Tibial nerve (tissue), 4 donors: ENCODE measurements at regions not wholly inside any gene's neighbourhood (a gene's known extent, or its start where the extent isn't known, plus 50 kb on each side); places are given as distances from the start of the nearest gene placed in this dataset.
A peak's percentile ranks its signal among the peaks of the same experiment; 100 is the strongest.

Source experiments
- EP300 ChIP-seq, 2 donors: sonication (generic); formaldehyde crosslinking; IDR thresholded peaks; one replicate each; pipeline ENCODE4 v1.6.1; 2017; ENCODE audit warnings: antibody characterized with exemption in 2 of 2, mild to moderate bottlenecking in 1 of 2
- TF ChIP-seq, protein P1 (sequence below), 5 experiments: fragments of 200-600 bp in 3 of 5; fragments of 450-650 bp in 2 of 5; sonication (generic) in 3 of 5; IDR thresholded peaks; one replicate each; pipeline ENCODE4 v1.5.1; 2016 to 2019; ENCODE audit warnings: antibody characterized with exemption in 5 of 5, mild to moderate bottlenecking in 3 of 5, moderate library complexity in 2 of 5

GRCh38 chr21:34311561-34312330 is 52.1 kb upstream of the KCNE2 start:
- TF ChIP-seq, protein P1, sequence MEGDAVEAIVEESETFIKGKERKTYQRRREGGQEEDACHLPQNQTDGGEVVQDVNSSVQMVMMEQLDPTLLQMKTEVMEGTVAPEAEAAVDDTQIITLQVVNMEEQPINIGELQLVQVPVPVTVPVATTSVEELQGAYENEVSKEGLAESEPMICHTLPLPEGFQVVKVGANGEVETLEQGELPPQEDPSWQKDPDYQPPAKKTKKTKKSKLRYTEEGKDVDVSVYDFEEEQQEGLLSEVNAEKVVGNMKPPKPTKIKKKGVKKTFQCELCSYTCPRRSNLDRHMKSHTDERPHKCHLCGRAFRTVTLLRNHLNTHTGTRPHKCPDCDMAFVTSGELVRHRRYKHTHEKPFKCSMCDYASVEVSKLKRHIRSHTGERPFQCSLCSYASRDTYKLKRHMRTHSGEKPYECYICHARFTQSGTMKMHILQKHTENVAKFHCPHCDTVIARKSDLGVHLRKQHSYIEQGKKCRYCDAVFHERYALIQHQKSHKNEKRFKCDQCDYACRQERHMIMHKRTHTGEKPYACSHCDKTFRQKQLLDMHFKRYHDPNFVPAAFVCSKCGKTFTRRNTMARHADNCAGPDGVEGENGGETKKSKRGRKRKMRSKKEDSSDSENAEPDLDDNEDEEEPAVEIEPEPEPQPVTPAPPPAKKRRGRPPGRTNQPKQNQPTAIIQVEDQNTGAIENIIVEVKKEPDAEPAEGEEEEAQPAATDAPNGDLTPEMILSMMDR (IDR thresholded peaks at IDR 0.05), result no peak
- TF ChIP-seq EP300 (IDR thresholded peaks at IDR 0.05), result peak in 1 of 2 donors; percentile 22
